Stimulated activated CD4-positive, alpha-beta T cell treated with anti-CD3 and anti-CD28 coated beads, Interleukin-1b, Interleukin-23, amount 100 ng/mL, for 24 hours (primary cell): ENCODE measurements at regions not wholly inside any gene's neighbourhood (a gene's known extent, or its start where the extent isn't known, plus 50 kb on each side); places are given as distances from the start of the nearest gene placed in this dataset.
"Not testable (repeated sequence)": the region's sequence is repeated elsewhere in the genome, so short reads cannot be mapped to it uniquely, and the experiment has no call there.

Experiments used
- DNase-seq, 4 experiments: peaks; one replicate each; pipeline ENCODE4 v3.0.0-alpha.2; 2020; ENCODE audit warnings: low read depth in 4 of 4, low spot score in 1 of 4

- no peak for DNase-seq
Measured at GRCh38 chr3:30458376-30459171, 147.8 kb upstream of the TGFBR2 start.

GRCh38 chr3:30461311-30461710, 145.1 kb upstream of the TGFBR2 start:
- DNase-seq = no peak

- no peak for DNase-seq
Measured at GRCh38 chr3:30462721-30463470, 143.5 kb upstream of the TGFBR2 start.

- DNase-seq = no peak
Measured at GRCh38 chr3:30464381-30464780, 142.0 kb upstream of the TGFBR2 start.

GRCh38 chr3:30465454-30465853, 140.9 kb upstream of the TGFBR2 start:
- no peak for DNase-seq

GRCh38 chr3:30467596-30468238, 138.7 kb upstream of the TGFBR2 start:
- DNase-seq = no peak

DNA sequence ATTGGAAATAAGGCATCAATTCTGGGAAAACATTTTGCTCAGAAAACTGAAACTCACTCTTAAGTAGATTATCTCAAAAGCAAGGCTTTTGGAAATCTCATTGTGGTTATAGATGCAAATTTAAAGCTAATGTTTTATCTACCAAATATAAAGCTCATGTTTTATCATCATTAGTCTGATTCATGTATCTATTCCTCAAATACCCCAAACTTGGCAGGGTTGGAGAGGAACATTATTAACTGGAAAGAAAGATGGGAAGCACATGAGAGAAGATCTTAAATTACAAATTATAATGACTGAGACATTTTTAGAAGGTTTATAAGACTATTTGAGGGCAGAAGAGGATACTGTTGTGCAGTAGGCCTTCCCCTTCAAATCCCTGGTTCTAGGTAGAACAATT, 137.3 kb upstream of the TGFBR2 start:
- no peak for DNase-seq

DNA sequence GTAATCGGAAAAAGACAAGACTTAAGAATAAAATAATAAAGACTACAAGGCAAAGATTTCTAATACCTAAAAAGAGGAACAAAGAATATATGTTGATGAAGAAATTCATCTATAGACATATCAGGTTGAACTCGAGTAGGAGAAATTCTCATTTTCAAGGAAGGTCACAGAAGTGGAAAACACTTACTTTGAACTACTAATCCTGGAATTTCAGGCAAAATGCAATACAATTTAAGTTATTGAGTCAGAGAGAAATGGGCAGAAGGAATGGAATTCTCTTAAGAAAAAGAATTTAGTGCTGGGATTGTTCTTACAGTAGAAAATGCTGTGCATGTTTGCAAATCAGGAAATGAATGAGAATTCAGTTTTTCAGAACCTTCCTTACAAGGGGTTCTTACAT, 135.9 kb upstream of the TGFBR2 start:
- no peak for DNase-seq

DNA sequence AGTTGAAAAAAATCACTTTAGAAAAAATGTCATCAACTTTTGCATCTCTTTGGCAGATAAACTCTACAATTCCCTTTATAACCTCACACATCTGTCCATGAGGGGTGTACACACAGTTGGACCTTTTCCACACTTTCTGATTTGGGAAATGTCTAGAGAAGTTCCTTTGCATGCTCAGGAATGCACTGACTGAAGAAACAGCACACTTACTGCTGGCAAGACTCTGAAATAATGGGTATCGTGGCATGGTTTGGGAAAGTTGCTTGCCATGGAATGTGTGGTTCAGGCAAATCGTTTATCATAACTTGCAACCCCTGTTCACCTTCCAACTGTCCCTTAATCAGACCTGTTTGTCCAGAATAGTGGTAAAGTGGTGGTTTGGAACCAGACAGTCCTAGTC, 135.3 kb upstream of the TGFBR2 start:
- DNase-seq = no peak

DNA sequence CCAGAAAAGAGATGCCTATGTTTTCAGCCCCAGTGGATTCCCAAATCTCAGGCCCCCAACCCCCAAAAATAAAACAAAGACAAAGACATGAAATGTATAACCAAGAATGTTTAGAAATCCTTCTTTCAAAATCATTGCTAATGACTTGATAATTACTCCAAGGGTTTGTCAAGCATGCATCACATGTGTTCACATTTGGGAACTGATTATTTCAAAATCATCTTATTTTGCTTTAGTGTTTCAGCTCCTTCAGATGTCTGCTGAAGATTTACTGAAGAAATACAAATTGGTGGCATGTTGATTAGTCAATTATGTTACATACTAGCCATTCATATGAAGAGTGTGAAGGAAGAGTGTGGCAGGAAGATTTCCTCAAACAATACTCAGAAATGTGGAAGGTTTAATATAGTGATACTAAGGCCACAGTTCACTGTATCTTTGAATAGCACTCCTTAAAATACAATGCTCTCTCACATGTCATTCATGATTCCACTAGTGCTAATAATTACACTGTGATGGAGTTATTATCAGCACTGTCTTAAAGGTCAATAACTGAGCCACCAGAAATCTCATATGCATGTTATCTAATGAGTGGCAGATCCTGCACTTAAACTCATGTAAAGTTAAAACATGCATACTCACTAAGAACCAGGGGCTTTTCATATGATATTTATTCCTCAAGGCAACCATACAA, 134.5 kb upstream of the TGFBR2 start:
- DNase-seq = no peak

DNA sequence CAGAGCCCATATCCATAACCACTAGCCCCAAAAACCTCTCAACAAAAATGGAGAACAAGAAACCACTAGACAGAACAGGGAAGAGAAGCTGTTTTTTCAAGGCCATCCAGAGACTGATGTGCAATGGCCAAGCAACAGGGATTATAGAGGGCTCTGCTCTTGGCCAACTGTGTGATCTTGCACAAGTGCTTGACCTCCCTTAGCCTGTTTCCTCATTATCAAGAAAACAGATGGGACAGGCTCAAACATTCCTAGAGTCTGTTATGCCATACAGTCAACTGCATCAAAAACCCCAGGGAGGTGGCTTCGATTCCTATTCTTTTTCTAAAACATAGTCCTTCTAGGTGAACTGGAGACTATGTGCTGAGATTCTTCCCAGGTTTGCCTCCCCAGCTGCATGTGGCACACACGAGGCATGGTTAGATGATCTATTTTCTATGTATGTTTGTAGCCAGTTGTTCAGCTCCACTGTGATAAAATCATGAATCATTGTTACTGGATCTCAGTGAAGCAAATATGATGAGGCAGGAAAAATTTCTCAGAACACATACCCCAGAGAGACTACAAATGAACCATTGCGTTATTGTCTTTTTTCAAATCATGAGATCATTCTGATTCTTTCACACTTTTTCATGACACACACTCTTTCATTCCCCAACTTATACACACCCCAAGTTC, 132.9 kb upstream of the TGFBR2 start:
- no peak for DNase-seq

GRCh38 chr3:30474371-30474770, 132.0 kb upstream of the TGFBR2 start:
- no peak for DNase-seq

DNA sequence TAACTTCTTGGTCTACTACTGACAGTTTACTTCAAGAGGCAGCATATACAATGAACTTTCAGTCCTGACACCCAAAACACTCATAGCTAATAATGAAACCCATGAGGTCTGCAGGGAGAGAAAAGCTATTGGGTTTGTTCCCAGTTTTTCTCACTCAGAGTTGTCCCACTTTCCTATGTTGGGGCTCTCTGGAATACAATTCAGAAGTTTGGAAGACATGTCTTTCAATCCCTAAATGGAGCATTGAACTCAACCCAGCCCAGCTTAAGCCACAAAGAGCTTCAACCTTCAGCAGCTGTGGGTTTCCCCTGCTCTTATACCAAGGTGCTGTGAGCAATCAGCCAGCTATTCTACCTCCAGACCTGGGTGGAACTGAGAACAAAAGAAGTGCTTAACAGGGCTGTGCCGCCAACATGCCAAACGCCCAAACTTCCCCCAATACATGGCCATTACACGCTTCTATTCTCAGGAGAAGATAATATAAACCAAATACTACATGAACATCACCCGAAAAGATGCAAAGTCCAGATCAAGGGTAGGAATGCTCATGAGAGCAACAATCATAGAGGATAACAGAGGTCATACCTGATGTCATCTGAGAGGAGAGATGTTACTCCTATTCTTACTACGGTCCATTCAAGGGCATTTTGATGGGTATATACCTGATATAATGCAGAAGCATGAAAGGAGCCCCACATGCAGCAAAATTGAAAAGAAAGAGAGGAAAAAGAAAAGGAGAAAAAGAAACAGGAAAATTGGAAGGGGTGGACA, 131.2 kb upstream of the TGFBR2 start:
- peak in 1 of 4 experiments; percentile 4 for DNase-seq

DNA sequence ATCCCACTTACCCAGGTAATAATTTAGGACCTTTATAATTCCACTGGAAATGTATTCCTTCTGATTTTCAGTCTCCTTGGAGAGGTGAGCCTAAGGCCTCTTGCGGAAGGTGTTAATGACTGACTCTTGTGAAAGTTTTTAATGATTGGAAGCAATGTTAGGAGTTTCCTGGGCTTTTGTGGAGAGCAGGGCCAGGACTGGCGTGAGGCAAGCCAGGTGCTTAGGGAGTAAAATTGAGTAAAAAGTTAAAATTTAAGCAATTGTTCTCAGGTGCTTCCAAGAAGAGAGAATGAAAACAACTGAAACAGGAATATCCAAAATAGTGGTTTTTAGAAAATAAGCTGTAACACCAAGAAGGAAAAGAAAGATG, 130.6 kb upstream of the TGFBR2 start:
- no peak for DNase-seq

- no peak for DNase-seq
Measured at GRCh38 chr3:30476368-30477084, 129.9 kb upstream of the TGFBR2 start.

DNA sequence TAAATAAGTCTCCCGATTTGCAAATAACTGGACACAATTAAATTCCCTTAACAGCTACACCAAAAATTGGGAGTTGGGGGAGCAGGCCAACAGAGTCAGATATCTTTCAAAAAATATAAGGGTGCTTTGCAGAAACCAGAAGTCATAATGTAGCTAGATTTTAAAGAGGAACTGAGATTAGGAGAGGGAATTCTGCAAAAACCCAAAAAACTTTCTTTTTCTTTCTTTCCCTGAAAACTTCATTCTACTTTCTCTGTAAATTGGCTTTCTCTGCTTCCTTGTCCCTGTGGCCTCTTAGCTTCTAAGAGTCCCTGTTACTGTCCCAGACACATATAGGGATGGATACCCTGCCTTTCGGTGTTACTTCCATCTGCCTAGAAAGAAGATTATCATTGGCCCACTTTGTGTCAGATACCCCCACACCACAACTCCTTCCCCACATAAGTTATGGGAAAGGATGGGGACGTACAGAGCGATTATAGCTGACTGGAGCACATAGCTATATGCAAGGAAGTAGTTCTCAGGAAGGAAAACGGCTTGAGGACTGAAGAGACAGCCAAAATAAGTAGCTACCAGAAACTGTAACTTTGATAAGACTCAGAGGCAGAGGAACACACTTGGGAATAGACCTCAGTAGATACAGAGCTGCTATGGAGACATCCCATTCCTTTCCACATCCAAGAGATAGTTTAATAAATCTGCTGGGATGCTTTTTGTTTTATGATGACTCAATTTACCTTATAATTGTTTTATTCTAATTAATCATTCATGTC, 129.1 kb upstream of the TGFBR2 start:
- no peak for DNase-seq

DNA sequence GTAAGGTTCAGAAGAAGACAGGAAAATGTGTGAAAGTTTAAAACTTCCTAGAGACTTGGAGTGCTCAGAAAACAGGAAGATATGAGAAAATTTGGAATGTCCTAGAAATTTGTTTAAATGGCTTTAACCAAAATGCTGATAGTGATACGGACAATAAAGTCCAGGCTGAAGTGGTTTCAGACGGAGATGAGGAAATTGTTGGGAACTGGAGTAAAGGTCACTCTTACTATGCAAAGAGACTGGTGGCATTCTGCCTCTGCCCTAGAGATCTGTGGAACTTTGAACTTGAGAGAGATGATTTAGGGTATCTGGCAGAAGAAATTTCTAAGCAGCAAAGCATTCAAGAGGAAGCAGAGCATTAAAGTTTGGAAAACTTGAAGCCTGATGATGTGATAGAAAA, 126.7 kb upstream of the TGFBR2 start:
- DNase-seq = not testable (repeated sequence)

DNA sequence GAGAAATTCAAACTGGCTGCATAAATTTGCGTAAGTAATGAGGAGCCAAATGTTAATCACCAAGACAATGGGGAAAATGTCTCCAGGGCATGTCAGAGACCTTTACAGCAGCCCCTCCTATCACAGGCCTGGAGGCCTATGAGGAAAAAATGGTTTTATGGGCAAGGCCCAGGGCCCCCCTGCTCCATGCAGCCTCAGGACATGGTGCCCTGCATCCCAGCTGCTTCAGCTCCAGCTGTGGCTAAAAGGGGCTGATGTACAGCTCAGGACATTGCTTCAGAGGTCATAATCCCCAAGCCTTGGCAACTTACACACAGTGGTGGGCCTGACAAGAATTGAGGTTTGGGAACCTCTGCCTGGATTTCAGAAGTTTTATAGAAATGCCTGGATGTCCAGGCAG, 126.2 kb upstream of the TGFBR2 start:
- DNase-seq = not testable (repeated sequence)

DNA sequence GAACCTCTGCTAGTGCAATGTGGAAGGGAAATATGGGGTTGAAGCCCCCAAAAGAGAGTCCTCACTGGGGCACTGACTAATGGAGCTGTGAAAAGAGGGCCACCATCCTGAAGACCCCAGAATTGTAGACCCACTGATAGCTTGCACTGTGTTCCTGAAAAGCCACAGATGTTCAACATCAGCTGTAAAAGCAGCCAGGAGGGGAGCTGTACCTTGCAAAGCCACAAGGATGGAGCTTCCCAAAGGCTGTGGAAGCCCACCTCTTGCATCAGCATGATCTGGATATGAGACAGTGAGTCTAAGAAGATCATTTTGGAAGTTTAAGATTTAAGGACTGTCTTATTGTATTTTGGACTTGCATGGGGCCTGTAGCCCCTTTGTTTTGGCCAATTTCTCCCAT, 125.8 kb upstream of the TGFBR2 start:
- no peak for DNase-seq
